Esophagus squamous epithelium (tissue), 4 donors: ENCODE measurements at regions not wholly inside any gene's neighbourhood (a gene's known extent, or its start where the extent isn't known, plus 50 kb on each side); places are given as distances from the start of the nearest gene placed in this dataset.

Experiments
- POLR2A ChIP-seq, 4 donors: fragments of 450-650 bp; IDR thresholded peaks; one replicate each; pipeline ENCODE4 v1.6.1; 2017; ENCODE audit warnings: antibody characterized with exemption in 4 of 4, mild to moderate bottlenecking in 4 of 4, moderate library complexity in 3 of 4
- TF ChIP-seq, protein P1 (sequence below), 6 experiments: fragments of 450-650 bp in 4 of 6; fragments of 200-600 bp in 2 of 6; sonication (generic) in 2 of 6; IDR thresholded peaks; one replicate each; pipeline ENCODE4 v1.5.1; 2016 to 2019; ENCODE audit warnings: antibody characterized with exemption in 6 of 6, mild to moderate bottlenecking in 4 of 6, moderate library complexity in 4 of 6

DNA sequence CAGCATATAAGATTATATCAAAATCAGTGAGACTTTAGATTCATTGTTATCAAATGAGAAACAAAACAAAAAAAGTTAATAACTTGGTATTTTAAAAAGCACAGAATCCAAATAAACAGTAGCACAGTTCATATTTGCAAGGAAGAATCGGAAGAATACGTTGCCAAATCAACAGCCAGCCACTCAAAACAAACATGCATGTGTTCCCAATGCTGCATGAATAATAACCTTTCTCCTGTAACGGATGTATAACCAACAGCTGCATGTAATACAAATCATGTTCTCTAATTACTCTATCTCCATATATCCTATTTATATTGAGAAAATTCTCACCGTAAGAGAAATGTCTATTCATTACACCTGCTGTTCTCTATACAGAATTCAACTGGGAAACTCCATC, 98.9 kb upstream of the FOXD3 start:
- TF ChIP-seq, protein P1, sequence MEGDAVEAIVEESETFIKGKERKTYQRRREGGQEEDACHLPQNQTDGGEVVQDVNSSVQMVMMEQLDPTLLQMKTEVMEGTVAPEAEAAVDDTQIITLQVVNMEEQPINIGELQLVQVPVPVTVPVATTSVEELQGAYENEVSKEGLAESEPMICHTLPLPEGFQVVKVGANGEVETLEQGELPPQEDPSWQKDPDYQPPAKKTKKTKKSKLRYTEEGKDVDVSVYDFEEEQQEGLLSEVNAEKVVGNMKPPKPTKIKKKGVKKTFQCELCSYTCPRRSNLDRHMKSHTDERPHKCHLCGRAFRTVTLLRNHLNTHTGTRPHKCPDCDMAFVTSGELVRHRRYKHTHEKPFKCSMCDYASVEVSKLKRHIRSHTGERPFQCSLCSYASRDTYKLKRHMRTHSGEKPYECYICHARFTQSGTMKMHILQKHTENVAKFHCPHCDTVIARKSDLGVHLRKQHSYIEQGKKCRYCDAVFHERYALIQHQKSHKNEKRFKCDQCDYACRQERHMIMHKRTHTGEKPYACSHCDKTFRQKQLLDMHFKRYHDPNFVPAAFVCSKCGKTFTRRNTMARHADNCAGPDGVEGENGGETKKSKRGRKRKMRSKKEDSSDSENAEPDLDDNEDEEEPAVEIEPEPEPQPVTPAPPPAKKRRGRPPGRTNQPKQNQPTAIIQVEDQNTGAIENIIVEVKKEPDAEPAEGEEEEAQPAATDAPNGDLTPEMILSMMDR (IDR thresholded peaks at IDR 0.05): no peak
- TF ChIP-seq POLR2A (IDR thresholded peaks at IDR 0.05): no peak
